ENCODE measurements at regions not wholly inside any gene's neighbourhood (a gene's known extent, or its start where the extent isn't known, plus 50 kb on each side); places are given as distances from the start of the nearest gene placed in this dataset.

- Histone ChIP-seq H3K9me3 (no peaks in the 10 kb centered on the region), H3K27me3 (replicated peaks; ENCODE audit: insufficient read depth) (no peaks in the 10 kb centered on the region), H3K4me3 (no peak overlapping the region), H3K27ac (no peak overlapping the region), H3K4me1 (ENCODE audit: control insufficient read depth in 1 of 2, low read depth in 2 of 2) (no peaks in the 10 kb centered on the region), H3K36me3 (no peaks in the 10 kb centered on the region)
- ATAC-seq (ENCODE audit: insufficient number of reproducible peaks, low FRiP score, low read depth) (no peak), DNase-seq (ENCODE audit: low spot score) (no peak)
- no peak for TF ChIP-seq CTCF (IDR thresholded peaks at IDR 0.05)
These were observed 981.1 kb downstream of the DTWD2 start for GRCh38 chr5:118007262-118007661.

GRCh38 chr5:118006219-118006618 is 982.1 kb downstream of the DTWD2 start:
- Histone ChIP-seq H3K27me3 (replicated peaks; ENCODE audit: insufficient read depth) (no peaks in the 10 kb centered on the region), H3K9me3 (no peaks in the 10 kb centered on the region), H3K36me3 (no peaks in the 10 kb centered on the region), H3K4me1 (ENCODE audit: control insufficient read depth in 1 of 2, low read depth in 2 of 2) (no peaks in the 10 kb centered on the region), H3K27ac (no peak overlapping the region), H3K4me3 (no peak overlapping the region)
- TF ChIP-seq CTCF (IDR thresholded peaks at IDR 0.05): no peak
- DNase-seq (ENCODE audit: low spot score): no peak
- no peak for ATAC-seq (ENCODE audit: insufficient number of reproducible peaks, low FRiP score, low read depth)

GRCh38 chr5:117999939-118000549 is 988.3 kb downstream of the DTWD2 start:
- no peak for ATAC-seq (ENCODE audit: insufficient number of reproducible peaks, low FRiP score, low read depth)
- H3K4me3 ChIP-seq: no peak overlapping the region
- no peaks in the 10 kb centered on the region for H3K4me1 ChIP-seq (ENCODE audit: control insufficient read depth in 1 of 2, low read depth in 2 of 2)
- no peak for DNase-seq (ENCODE audit: low spot score)
- no peaks in the 10 kb centered on the region for H3K27me3 ChIP-seq (replicated peaks; ENCODE audit: insufficient read depth)
- no peaks in the 10 kb centered on the region for H3K9me3 ChIP-seq
- H3K27ac ChIP-seq: no peak overlapping the region
- TF ChIP-seq CTCF (IDR thresholded peaks at IDR 0.05): no peak
- H3K36me3 ChIP-seq: no peaks in the 10 kb centered on the region

- no peak for DNase-seq (ENCODE audit: low spot score)
- no peak overlapping the region for H3K4me3 ChIP-seq
- H3K36me3 ChIP-seq: no peaks in the 10 kb centered on the region
- H3K9me3 ChIP-seq: no peaks in the 10 kb centered on the region
- no peak overlapping the region for H3K27ac ChIP-seq
- ATAC-seq (ENCODE audit: insufficient number of reproducible peaks, low FRiP score, low read depth): no peak
- TF ChIP-seq CTCF (IDR thresholded peaks at IDR 0.05): no peak
- H3K4me1 ChIP-seq (ENCODE audit: control insufficient read depth in 1 of 2, low read depth in 2 of 2): no peaks in the 10 kb centered on the region
- no peaks in the 10 kb centered on the region for H3K27me3 ChIP-seq (replicated peaks; ENCODE audit: insufficient read depth)
These were observed 1005.7 kb downstream of the DTWD2 start for GRCh38 chr5:117982691-117983090.

- no peaks in the 10 kb centered on the region for H3K4me1 ChIP-seq (ENCODE audit: control insufficient read depth in 1 of 2, low read depth in 2 of 2)
- DNase-seq (ENCODE audit: low spot score) (no peak), ATAC-seq (ENCODE audit: insufficient number of reproducible peaks, low FRiP score, low read depth) (no peak)
- H3K27ac ChIP-seq: no peak overlapping the region
- TF ChIP-seq CTCF (IDR thresholded peaks at IDR 0.05): no peak
- no peak overlapping the region for H3K4me3 ChIP-seq
- no peaks in the 10 kb centered on the region for H3K9me3 ChIP-seq
- no peaks in the 10 kb centered on the region for H3K36me3 ChIP-seq
- H3K27me3 ChIP-seq (replicated peaks; ENCODE audit: insufficient read depth): no peaks in the 10 kb centered on the region
These were observed 1014.6 kb downstream of the DTWD2 start for GRCh38 chr5:117973785-117974184.

Data from thoracic aorta (tissue), 2 donors.